ENCODE measurements at regions not wholly inside any gene's neighbourhood (a gene's known extent, or its start where the extent isn't known, plus 50 kb on each side); places are given as distances from the start of the nearest gene placed in this dataset.
"Not testable (repeated sequence)": the region's sequence is repeated elsewhere in the genome, so short reads cannot be mapped to it uniquely, and the experiment has no call there.

DNA sequence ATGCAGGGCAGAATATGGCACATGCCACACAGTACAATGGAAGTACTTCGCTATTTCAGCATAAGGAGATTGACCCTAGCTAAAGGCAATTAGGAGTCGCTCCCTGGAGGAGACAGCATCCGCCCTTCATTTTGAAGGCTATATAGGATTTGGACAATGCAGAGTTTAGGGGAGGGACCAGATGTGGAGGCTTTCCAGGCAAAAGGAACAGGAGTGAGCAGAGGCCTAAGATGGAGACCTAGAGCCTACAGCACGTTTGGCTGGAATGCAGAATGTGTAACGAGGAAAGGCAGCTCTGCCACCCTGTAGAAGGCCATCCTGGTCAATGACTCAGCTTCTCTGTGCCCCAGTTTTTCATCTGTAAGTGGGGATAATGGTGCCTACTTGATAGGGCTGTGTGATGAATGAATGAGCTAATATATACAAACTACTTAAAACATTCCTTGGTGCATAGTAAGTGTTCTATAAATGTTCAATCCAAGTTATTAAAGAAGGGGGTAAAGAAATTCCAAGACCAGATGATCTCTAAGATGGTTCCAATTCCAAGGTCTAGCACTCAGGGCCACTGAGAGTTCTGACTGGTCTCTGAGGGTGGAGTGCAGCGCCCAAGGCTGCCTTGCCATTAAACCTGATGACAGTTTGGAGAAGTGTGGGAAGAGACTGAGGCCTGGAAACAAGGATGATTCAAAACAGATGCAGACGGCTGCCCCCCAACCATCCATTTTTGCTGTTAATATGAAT is 54.3 kb upstream of the FRMD6 start:
- DNase-seq (ENCODE audit: low read depth, low spot score): no peak
- no peak overlapping the region for H3K27ac ChIP-seq

DNA sequence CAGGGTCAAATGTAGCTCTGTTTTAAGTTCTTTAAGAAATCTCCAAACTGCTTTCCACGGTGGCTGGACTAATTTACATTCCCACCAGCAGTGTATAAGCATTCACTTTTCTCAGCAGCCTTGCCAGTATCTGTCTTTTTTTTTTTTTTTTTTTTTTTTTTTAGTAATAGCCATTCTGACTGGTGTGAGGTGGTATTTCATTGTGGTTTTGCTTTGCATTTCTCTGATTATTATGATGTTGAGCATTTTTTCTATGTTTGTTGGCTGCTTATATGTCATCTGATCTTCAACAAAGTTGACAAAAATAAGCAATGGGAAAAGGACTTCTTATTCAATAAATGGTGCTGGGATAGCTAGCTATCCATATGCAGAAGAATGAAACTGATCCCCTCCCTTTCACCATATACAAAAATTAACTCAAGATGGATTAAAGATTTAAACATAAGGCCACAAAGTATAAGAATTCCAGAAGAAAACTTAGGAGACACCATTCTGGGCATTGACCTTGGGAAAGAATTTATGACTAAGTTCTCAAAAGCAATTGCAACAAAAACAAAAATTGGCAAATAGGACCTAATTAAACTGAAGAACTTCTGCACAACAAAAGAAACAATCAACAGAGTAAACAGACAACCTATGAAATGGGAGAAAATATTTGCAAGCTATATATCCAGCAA is 52.6 kb upstream of the FRMD6 start:
- DNase-seq (ENCODE audit: low read depth, low spot score); H3K27ac ChIP-seq: not testable (repeated sequence)

DNA sequence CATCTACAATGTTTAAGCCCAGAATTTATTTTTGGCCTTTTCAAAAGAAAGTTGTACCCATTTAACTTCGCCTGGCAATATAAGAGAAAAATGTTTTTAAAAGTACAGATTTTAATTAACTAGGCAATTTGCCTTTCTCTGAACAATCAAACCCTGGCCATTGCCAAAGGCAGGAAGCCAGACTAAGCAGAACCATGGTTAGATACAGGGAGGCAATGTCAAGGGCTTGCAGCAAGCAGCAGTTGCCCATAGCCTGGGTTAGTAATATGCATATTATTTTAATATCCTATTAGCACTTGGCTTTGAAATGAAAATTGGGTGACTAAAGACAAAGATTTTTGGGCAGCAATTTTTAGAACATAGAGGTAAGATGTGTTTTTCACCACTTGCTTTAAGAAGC is 51.1 kb upstream of the FRMD6 start:
- H3K27ac ChIP-seq: no peak overlapping the region

More for the DNA sequence above, 51.1 kb upstream of the FRMD6 start:
- DNase-seq (ENCODE audit: low read depth, low spot score): no peak

Data from epithelial cell of prostate (primary cell).